Stomach (tissue), 4 donors: ENCODE measurements at regions not wholly inside any gene's neighbourhood (a gene's known extent, or its start where the extent isn't known, plus 50 kb on each side); places are given as distances from the start of the nearest gene placed in this dataset.

Experiments used
- CTCF ChIP-seq, 7 experiments: fragments of 450-650 bp in 4 of 7; fragments of 200-600 bp in 3 of 7; sonication (generic) in 3 of 7; IDR thresholded peaks; one replicate each; pipeline ENCODE4 v1.5.1; 2016 to 2019; ENCODE audit warnings: antibody characterized with exemption in 7 of 7, control low read depth in 2 of 7, mild to moderate bottlenecking in 1 of 7
- EP300 ChIP-seq: sonication (generic); formaldehyde crosslinking; IDR thresholded peaks from one replicate; pipeline ENCODE4 v1.6.1; 2017; ENCODE audit warnings: antibody characterized with exemption
- POLR2A ChIP-seq, 4 donors: fragments of 450-650 bp; IDR thresholded peaks; one replicate each; pipeline ENCODE4 v1.6.1; 2016; ENCODE audit warnings: antibody characterized with exemption in 4 of 4, control low read depth in 2 of 4, mild to moderate bottlenecking in 1 of 4, moderate library complexity in 1 of 4
- POLR2AphosphoS5 ChIP-seq, 3 donors: sonication (generic); formaldehyde crosslinking; IDR thresholded peaks; one replicate each; pipeline ENCODE4 v1.6.1; 2016; ENCODE audit warnings: antibody characterized with exemption in 3 of 3

- TF ChIP-seq POLR2A (IDR thresholded peaks at IDR 0.05) (no peak), CTCF (IDR thresholded peaks at IDR 0.05) (no peak), POLR2AphosphoS5 (IDR thresholded peaks at IDR 0.05) (no peak), EP300 (no peak)
These were observed 136.1 kb upstream of the JUN start for GRCh38 chr1:58919959-58920321.
